Esophagus squamous epithelium (tissue), 4 donors: ENCODE measurements at regions not wholly inside any gene's neighbourhood (a gene's known extent, or its start where the extent isn't known, plus 50 kb on each side); places are given as distances from the start of the nearest gene placed in this dataset.

Experiments
- POLR2A ChIP-seq, 4 donors: fragments of 450-650 bp; IDR thresholded peaks; one replicate each; pipeline ENCODE4 v1.6.1; 2017; ENCODE audit warnings: antibody characterized with exemption in 4 of 4, mild to moderate bottlenecking in 4 of 4, moderate library complexity in 3 of 4
- TF ChIP-seq, protein P1 (sequence below), 6 experiments: fragments of 450-650 bp in 4 of 6; fragments of 200-600 bp in 2 of 6; sonication (generic) in 2 of 6; IDR thresholded peaks; one replicate each; pipeline ENCODE4 v1.5.1; 2016 to 2019; ENCODE audit warnings: antibody characterized with exemption in 6 of 6, mild to moderate bottlenecking in 4 of 6, moderate library complexity in 4 of 6

DNA sequence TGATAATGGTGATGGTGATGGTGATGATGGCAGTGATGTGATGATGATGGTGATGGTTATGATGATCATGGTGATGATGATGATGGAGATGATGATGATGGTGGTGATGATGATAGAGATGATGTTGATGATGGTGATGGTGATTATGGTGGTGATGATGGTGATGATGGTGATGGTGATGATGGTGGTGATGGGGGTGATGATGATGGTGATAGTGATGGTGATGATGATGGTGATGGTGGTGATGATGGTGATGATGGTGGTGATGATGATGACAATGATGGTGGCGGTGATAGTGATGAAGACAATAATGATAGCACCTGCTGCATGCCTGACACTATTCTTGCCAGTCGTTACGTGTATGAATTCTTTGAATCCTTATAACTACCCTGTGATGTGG lies 317.9 kb upstream of the AJAP1 start:
- TF ChIP-seq, protein P1, sequence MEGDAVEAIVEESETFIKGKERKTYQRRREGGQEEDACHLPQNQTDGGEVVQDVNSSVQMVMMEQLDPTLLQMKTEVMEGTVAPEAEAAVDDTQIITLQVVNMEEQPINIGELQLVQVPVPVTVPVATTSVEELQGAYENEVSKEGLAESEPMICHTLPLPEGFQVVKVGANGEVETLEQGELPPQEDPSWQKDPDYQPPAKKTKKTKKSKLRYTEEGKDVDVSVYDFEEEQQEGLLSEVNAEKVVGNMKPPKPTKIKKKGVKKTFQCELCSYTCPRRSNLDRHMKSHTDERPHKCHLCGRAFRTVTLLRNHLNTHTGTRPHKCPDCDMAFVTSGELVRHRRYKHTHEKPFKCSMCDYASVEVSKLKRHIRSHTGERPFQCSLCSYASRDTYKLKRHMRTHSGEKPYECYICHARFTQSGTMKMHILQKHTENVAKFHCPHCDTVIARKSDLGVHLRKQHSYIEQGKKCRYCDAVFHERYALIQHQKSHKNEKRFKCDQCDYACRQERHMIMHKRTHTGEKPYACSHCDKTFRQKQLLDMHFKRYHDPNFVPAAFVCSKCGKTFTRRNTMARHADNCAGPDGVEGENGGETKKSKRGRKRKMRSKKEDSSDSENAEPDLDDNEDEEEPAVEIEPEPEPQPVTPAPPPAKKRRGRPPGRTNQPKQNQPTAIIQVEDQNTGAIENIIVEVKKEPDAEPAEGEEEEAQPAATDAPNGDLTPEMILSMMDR (IDR thresholded peaks at IDR 0.05): no peak
- TF ChIP-seq POLR2A (IDR thresholded peaks at IDR 0.05): no peak
